HCT116 (cell line): ENCODE measurements at regions not wholly inside any gene's neighbourhood (a gene's known extent, or its start where the extent isn't known, plus 50 kb on each side); places are given as distances from the start of the nearest gene placed in this dataset.

Source experiments
- ATAC-seq: fragments of 200-7000 bp; cut with Tn5 transposase; 2 replicates; pipeline ENCODE4 v1.9.1; 2020; ENCODE audit warnings: mild to moderate bottlenecking, moderate library complexity
- BruUV-seq: library from RNA; stranded (reverse); fragments of 400-500 nt; replicated peaks from 2 replicates; lab custom pipeline; 2021; lab: Mats Ljungman, UMichigan
- CTCF ChIA-PET: fragments of 300-600 bp; sonication (Branson Sonifier 250); formaldehyde crosslinking; loops from one replicate; lab custom pipeline; 2021; ENCODE audit warnings: antibody characterized with exemption; lab: Charles Lee
- POLR2A ChIA-PET: fragments of 300-600, 350-600 bp; sonication (Branson Sonifier 250); formaldehyde crosslinking; loops from one replicate; lab custom pipeline; 2021; ENCODE audit warnings: antibody characterized with exemption; lab: Charles Lee
- RAD21 ChIA-PET, 2 experiments: fragments of 300-600 bp; sonication (Branson Sonifier 250); formaldehyde crosslinking; loops; one replicate each; lab custom pipeline; 2023; ENCODE audit warnings: low total read pairs in 2 of 2; ENCODE audit not compliant: uncharacterized antibody in 2 of 2, unreplicated experiment in 2 of 2, low non-redundant PET in 1 of 2; lab: Charles Lee
- DNase-seq: peaks from one replicate; pipeline ENCODE4 v3.0.0-alpha.2; 2010; ENCODE audit warnings: low read depth, low spot score
- H2AFZ ChIP-seq: fragments of 200-600 bp; shearing (Covaris generic), sonication (generic); 2 replicates; pipeline ENCODE4 v1.6.1; 2017; ENCODE audit warnings: low read depth, mixed run types, mixed read lengths, antibody characterized with exemption, low read length; ENCODE audit not compliant: poor library complexity, severe bottlenecking
- H3K27ac ChIP-seq: 2 replicates; pipeline ENCODE4 v1.5.1; 2012; ENCODE audit warnings: low read depth, low read length
- H3K27me3 ChIP-seq: fragments of 200-600 bp; sonication (generic); 2 replicates; pipeline ENCODE4 v1.6.1; 2016; ENCODE audit warnings: mixed run types, low read length, mixed read lengths; ENCODE audit not compliant: insufficient read depth
- H3K36me3 ChIP-seq, 2 experiments: fragments of 200-500 bp in 1 of 2; fragments of 200-600 bp in 1 of 2; sonication (Bioruptor generic) in 1 of 2; sonication (generic) in 1 of 2; 2 replicates each; pipeline versions ENCODE4 v1.5.1 to v1.6.1; 2014 to 2016; ENCODE audit warnings: low read length in 2 of 2, inconsistent platforms in 1 of 2, mixed read lengths in 1 of 2, mixed run types in 1 of 2; ENCODE audit not compliant: insufficient read depth in 2 of 2, control insufficient read depth in 1 of 2
- H3K4me1 ChIP-seq, 2 experiments: fragments of 200-600 bp in 1 of 2; sonication (generic) in 1 of 2; 2 replicates each; pipeline versions ENCODE4 v1.5.1 to v1.6.1; 2012 to 2017; ENCODE audit warnings: low read length in 2 of 2, inconsistent platforms in 1 of 2, mild to moderate bottlenecking in 1 of 2, mixed read lengths in 1 of 2, mixed run types in 1 of 2, moderate library complexity in 1 of 2; ENCODE audit not compliant: insufficient read depth in 2 of 2, control insufficient read depth in 1 of 2
- H3K4me2 ChIP-seq: fragments of 200-600 bp; sonication (generic); 2 replicates; pipeline ENCODE4 v1.6.1; 2017; ENCODE audit warnings: mixed run types, low read length, mixed read lengths
- H3K4me3 ChIP-seq, 2 experiments: fragments of 200-600 bp in 1 of 2; sonication (generic) in 1 of 2; replicated peaks in 1 of 2; 2 replicates each; pipeline ENCODE4 v1.5.1; 2011 to 2016; ENCODE audit warnings: low read length in 2 of 2, control low read depth in 1 of 2, low read depth in 1 of 2, mild to moderate bottlenecking in 1 of 2, mixed read lengths in 1 of 2, mixed run types in 1 of 2
- H3K79me2 ChIP-seq: fragments of 200-600 bp; sonication (generic); 2 replicates; pipeline ENCODE4 v1.6.1; 2017; ENCODE audit warnings: mild to moderate bottlenecking, mixed run types, low read length, moderate library complexity, mixed read lengths; ENCODE audit not compliant: insufficient read depth
- H3K9ac ChIP-seq: fragments of 200-600 bp; sonication (generic); 2 replicates; pipeline ENCODE4 v1.6.1; 2016; ENCODE audit warnings: low read length, mixed read lengths
- H3K9me2 ChIP-seq: fragments of 200-600 bp; sonication (generic), shearing (Covaris generic); 2 replicates; pipeline ENCODE4 v1.6.1; 2017; ENCODE audit warnings: mixed run types, mild to moderate bottlenecking, moderate library complexity; ENCODE audit not compliant: insufficient read depth
- H3K9me3 ChIP-seq, 2 experiments: fragments of 200-500 bp in 1 of 2; fragments of 200-600 bp in 1 of 2; sonication (Bioruptor generic) in 1 of 2; sonication (generic) in 1 of 2; 2 replicates each; pipeline ENCODE4 v1.6.1; 2014 to 2017; ENCODE audit warnings: low read length in 2 of 2, mixed read lengths in 2 of 2, inconsistent platforms in 1 of 2, low read depth in 1 of 2, mild to moderate bottlenecking in 1 of 2, mixed run types in 1 of 2, moderate library complexity in 1 of 2; ENCODE audit not compliant: control insufficient read depth in 1 of 2, insufficient read depth in 1 of 2
- H4K20me1 ChIP-seq: fragments of 200-600 bp; sonication (generic), shearing (Covaris generic); 2 replicates; pipeline ENCODE4 v1.6.1; 2017; ENCODE audit warnings: mixed run types, mild to moderate bottlenecking, moderate library complexity; ENCODE audit not compliant: insufficient read depth
- REST ChIP-seq: IDR thresholded peaks from 2 replicates; pipeline ENCODE4 v1.6.1; 2012; ENCODE audit warnings: low read depth
- SRF ChIP-seq: IDR thresholded peaks from 2 replicates; pipeline ENCODE4 v1.6.1; 2012; ENCODE audit warnings: low read depth
- ZBTB33 ChIP-seq: IDR thresholded peaks from 2 replicates; pipeline ENCODE4 v1.6.1; 2011; ENCODE audit warnings: mild to moderate bottlenecking, low read length, moderate library complexity; ENCODE audit not compliant: insufficient replicate concordance; ENCODE audit errors: extremely low read depth
- ZNF274 ChIP-seq: fragments of 200-500 bp; sonication (Bioruptor generic); IDR thresholded peaks from 2 replicates; pipeline ENCODE4 v1.6.1; 2014; ENCODE audit warnings: mild to moderate bottlenecking, low read depth, low read length, inconsistent platforms
- intact Hi-C: fragments of 100-400 bp; cut with micrococcal nuclease; formaldehyde crosslinking; loops from 2 replicates; pipeline ENCODE4 v1.10.0; 2022

- ATAC-seq (no peak), DNase-seq (no peak)
- H4K20me1 ChIP-seq, result no peaks in the 10 kb centered on the region
- no peaks in the 10 kb centered on the region for H3K36me3 ChIP-seq
- intact Hi-C loops, result no loop called here
- no peaks in the 10 kb centered on the region for H3K27me3 ChIP-seq
- H2AFZ ChIP-seq, result no peak overlapping the region
- no peak overlapping the region for H3K4me2 ChIP-seq
- no peaks in the 10 kb centered on the region for H3K79me2 ChIP-seq
- peaks cover 7 to 25% of the 10 kb centered on the region in 2 experiments; a peak in 2 of 4 replicates for H3K9me3 ChIP-seq
- no peaks in the 10 kb centered on the region for H3K9me2 ChIP-seq
- no peak overlapping the region for H3K27ac ChIP-seq
- no peaks in the 10 kb centered on the region for H3K4me1 ChIP-seq
- H3K9ac ChIP-seq, result no peak overlapping the region
- H3K4me3 ChIP-seq, result no peak overlapping the region
- TF ChIP-seq ZNF274, result no peak
- TF ChIP-seq SRF, result no peak
- no peak for TF ChIP-seq REST
- TF ChIP-seq ZBTB33, result no peak
- RAD21 ChIA-PET, result no interaction called here
- no TSS peak for BruUV-seq
- CTCF ChIA-PET, result no interaction called here
- POLR2A ChIA-PET, result no interaction called here
Observed at GRCh38 chr7:57354195-57354594, 95.8 kb upstream of the ZNF716 start.
